Fibroblast of lung (primary cell): ENCODE measurements at regions not wholly inside any gene's neighbourhood (a gene's known extent, or its start where the extent isn't known, plus 50 kb on each side); places are given as distances from the start of the nearest gene placed in this dataset.

ENCODE experiments used
- DNase-seq, 2 donors: peaks; one replicate each; pipeline versions ENCODE4 v3.0.0 to v3.0.0-alpha.2; 2010; ENCODE audit warnings: low read depth in 2 of 2
- H2AFZ ChIP-seq: 2 replicates; pipeline ENCODE4 v1.5.1; 2012; ENCODE audit warnings: low read length, control low read depth, inconsistent platforms
- H3K27ac ChIP-seq: 2 replicates; pipeline ENCODE4 v1.5.1; 2011; ENCODE audit warnings: low read length, control low read depth; ENCODE audit not compliant: insufficient read depth
- H3K27me3 ChIP-seq: 2 replicates; pipeline ENCODE4 v1.5.1; 2011; ENCODE audit warnings: mild to moderate bottlenecking, low read length; ENCODE audit not compliant: control insufficient read depth, insufficient read depth
- H3K36me3 ChIP-seq: 2 replicates; pipeline ENCODE4 v1.5.1; 2011; ENCODE audit warnings: low read length; ENCODE audit not compliant: control insufficient read depth, insufficient read depth
- H3K4me1 ChIP-seq: 2 replicates; pipeline ENCODE4 v1.5.1; 2011; ENCODE audit warnings: low read length; ENCODE audit not compliant: control insufficient read depth, insufficient read depth; ENCODE audit errors: extremely low read depth
- H3K4me2 ChIP-seq: 2 replicates; pipeline ENCODE4 v1.5.1; 2011; ENCODE audit warnings: low read length, control low read depth; ENCODE audit not compliant: insufficient read depth; ENCODE audit errors: extremely low read depth
- H3K4me3 ChIP-seq, 4 experiments: fragments of 200-600 bp in 1 of 4; sonication (generic) in 1 of 4; replicated peaks in 1 of 4; 2 replicates each; pipeline ENCODE4 v1.5.1; 2011 to 2016; ENCODE audit warnings: low read length in 4 of 4, low read depth in 3 of 4, mild to moderate bottlenecking in 3 of 4, control low read depth in 2 of 4, inconsistent platforms in 1 of 4, mixed read lengths in 1 of 4; ENCODE audit not compliant: insufficient read depth in 1 of 4; ENCODE audit errors: control extremely low read depth in 1 of 4
- H3K79me2 ChIP-seq: 2 replicates; pipeline ENCODE4 v1.5.1; 2012; ENCODE audit warnings: mild to moderate bottlenecking, low read length, inconsistent platforms; ENCODE audit not compliant: control insufficient read depth, insufficient read depth
- H3K9ac ChIP-seq: 2 replicates; pipeline ENCODE4 v1.5.1; 2011; ENCODE audit warnings: mild to moderate bottlenecking, low read length, control low read depth; ENCODE audit not compliant: insufficient read depth
- H3K9me3 ChIP-seq: 2 replicates; pipeline ENCODE4 v1.5.1; 2012; ENCODE audit warnings: low read depth, low read length; ENCODE audit not compliant: control insufficient read depth, insufficient read depth
- H4K20me1 ChIP-seq: 2 replicates; pipeline ENCODE4 v1.5.1; 2011; ENCODE audit warnings: low read length; ENCODE audit not compliant: control insufficient read depth, insufficient read depth; ENCODE audit errors: extremely low read depth
- EZH2 ChIP-seq: IDR thresholded peaks from 2 replicates; pipeline ENCODE4 v1.5.1; 2012; ENCODE audit warnings: low read length, control low read depth, mild to moderate bottlenecking; ENCODE audit errors: missing control alignments
- TF ChIP-seq, protein P1 (sequence below), 2 donors: IDR thresholded peaks in 1 of 2; conservative IDR thresholded peaks in 1 of 2; 1 replicate in 1 of 2; 2 replicates in 1 of 2; pipeline ENCODE4 v1.5.1; 2011 to 2012; ENCODE audit warnings: low read length in 2 of 2, control low read depth in 1 of 2, inconsistent platforms in 1 of 2, low read depth in 1 of 2, mild to moderate bottlenecking in 1 of 2

DNA sequence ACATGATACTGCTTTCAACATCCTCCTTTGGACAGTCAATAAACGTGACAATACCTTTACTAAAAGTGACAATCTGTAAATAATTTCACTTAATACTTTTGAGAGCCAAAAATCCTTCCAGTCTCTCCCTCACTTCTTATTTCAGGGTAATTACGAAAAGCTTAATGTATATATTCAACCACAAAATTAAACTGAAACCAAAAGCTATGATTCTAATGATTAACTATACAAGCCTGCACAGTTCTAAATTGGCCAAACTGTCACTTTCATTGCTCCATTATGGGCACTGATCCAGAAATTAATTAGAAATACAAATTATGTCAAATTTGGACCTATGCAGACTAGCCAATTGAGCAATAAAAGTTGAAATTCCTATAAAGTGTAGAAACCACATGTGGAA is 696.5 kb upstream of the MIS18BP1 start:
- Histone ChIP-seq H3K4me2 (no peak overlapping the region), H3K9ac (no peak overlapping the region), H3K27ac (no peak overlapping the region), H3K4me1 (no peaks in the 10 kb centered on the region), H2AFZ (no peak overlapping the region), H3K27me3 (no peaks in the 10 kb centered on the region), H3K79me2 (no peaks in the 10 kb centered on the region), H3K9me3 (no peaks in the 10 kb centered on the region), H3K36me3 (no peaks in the 10 kb centered on the region), H3K4me3 (no peak overlapping the region), H4K20me1 (no peaks in the 10 kb centered on the region)
- no peak for DNase-seq
- no peak for TF ChIP-seq EZH2
- TF ChIP-seq, protein P1, sequence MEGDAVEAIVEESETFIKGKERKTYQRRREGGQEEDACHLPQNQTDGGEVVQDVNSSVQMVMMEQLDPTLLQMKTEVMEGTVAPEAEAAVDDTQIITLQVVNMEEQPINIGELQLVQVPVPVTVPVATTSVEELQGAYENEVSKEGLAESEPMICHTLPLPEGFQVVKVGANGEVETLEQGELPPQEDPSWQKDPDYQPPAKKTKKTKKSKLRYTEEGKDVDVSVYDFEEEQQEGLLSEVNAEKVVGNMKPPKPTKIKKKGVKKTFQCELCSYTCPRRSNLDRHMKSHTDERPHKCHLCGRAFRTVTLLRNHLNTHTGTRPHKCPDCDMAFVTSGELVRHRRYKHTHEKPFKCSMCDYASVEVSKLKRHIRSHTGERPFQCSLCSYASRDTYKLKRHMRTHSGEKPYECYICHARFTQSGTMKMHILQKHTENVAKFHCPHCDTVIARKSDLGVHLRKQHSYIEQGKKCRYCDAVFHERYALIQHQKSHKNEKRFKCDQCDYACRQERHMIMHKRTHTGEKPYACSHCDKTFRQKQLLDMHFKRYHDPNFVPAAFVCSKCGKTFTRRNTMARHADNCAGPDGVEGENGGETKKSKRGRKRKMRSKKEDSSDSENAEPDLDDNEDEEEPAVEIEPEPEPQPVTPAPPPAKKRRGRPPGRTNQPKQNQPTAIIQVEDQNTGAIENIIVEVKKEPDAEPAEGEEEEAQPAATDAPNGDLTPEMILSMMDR (conservative IDR thresholded peaks at IDR 0.05 in 1 of 2, IDR thresholded peaks at IDR 0.05 in 1 of 2; ENCODE audit: low read depth in 1 of 2, low read length in 2 of 2) = no peak

DNA sequence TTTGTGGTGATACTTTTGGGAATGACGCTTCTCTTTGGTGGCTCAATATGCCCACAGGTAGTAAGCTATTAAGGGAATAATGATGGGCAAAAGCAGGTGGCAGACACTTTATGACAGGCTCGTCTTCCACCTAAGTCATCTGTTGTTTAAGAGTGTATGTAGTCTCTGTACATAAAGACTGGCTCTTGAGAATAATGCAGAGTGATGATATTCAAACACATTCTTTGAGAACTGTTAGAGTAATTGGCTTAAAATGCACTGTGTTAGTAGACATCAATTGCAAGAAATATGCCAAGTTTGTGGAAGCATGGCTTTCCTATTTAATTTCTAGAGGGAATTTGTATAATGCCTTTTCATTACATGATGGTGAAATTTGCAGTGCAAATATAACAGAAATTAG is 694.8 kb upstream of the MIS18BP1 start:
- no peaks in the 10 kb centered on the region for H3K36me3 ChIP-seq
- H3K79me2 ChIP-seq = no peaks in the 10 kb centered on the region
- no peaks in the 10 kb centered on the region for H4K20me1 ChIP-seq
- no peak for DNase-seq
- H3K4me3 ChIP-seq = no peak overlapping the region
- no peak overlapping the region for H3K9ac ChIP-seq
- no peaks in the 10 kb centered on the region for H3K4me1 ChIP-seq
- no peak overlapping the region for H3K27ac ChIP-seq
- H3K4me2 ChIP-seq = no peak overlapping the region
- H2AFZ ChIP-seq = no peak overlapping the region
- H3K27me3 ChIP-seq = no peaks in the 10 kb centered on the region
- TF ChIP-seq, protein P1 (conservative IDR thresholded peaks at IDR 0.05 in 1 of 2, IDR thresholded peaks at IDR 0.05 in 1 of 2; ENCODE audit: low read depth in 1 of 2, low read length in 2 of 2) = no peak
- TF ChIP-seq EZH2 = no peak
- H3K9me3 ChIP-seq = no peaks in the 10 kb centered on the region

DNA sequence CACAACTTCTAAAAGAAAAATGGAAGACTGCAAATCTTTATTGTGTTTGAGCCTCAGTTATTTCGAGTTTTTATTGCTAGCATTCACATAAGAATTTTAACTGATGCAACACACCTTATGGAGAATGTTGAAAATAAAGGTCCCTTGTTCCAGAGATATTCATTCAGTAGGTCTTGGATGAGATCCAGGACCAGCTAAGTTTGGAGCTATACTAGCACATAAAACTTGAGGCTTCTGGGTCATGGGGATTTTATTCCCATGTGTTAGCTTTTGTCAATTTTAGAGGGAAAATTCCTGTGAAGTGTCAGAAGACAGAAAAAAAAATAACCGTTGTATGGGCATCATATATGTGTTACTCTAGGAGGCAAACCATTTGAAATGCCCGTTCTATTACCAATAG is 693.2 kb upstream of the MIS18BP1 start:
- Histone ChIP-seq H3K4me2 (no peak overlapping the region), H2AFZ (no peak overlapping the region), H3K4me1 (no peaks in the 10 kb centered on the region), H3K27me3 (no peaks in the 10 kb centered on the region), H3K9me3 (no peaks in the 10 kb centered on the region), H3K27ac (no peak overlapping the region), H3K36me3 (no peaks in the 10 kb centered on the region), H3K4me3 (no peak overlapping the region), H4K20me1 (no peaks in the 10 kb centered on the region), H3K9ac (no peak overlapping the region), H3K79me2 (no peaks in the 10 kb centered on the region)
- TF ChIP-seq EZH2 = no peak
- TF ChIP-seq, protein P1 (conservative IDR thresholded peaks at IDR 0.05 in 1 of 2, IDR thresholded peaks at IDR 0.05 in 1 of 2; ENCODE audit: low read depth in 1 of 2, low read length in 2 of 2) = no peak
- DNase-seq = no peak
